ENCODE measurements at regions not wholly inside any gene's neighbourhood (a gene's known extent, or its start where the extent isn't known, plus 50 kb on each side); places are given as distances from the start of the nearest gene placed in this dataset.

GRCh38 chr3:137100326-137100725 lies 142.5 kb downstream of the IL20RB start:
- H3K4me3 ChIP-seq (ENCODE audit: insufficient read length, low read depth): no peak overlapping the region
- H3K36me3 ChIP-seq (ENCODE audit: insufficient read depth, insufficient read length, low read length): no peaks in the 10 kb centered on the region
- H3K9ac ChIP-seq (ENCODE audit: insufficient read length, low read depth): no peak overlapping the region
- no peak for DNase-seq (ENCODE audit: low read depth, low spot score)
- H3K4me1 ChIP-seq (ENCODE audit: insufficient read depth, insufficient read length): no peaks in the 10 kb centered on the region
- no peak for TF ChIP-seq YY1 (IDR thresholded peaks at IDR 0.05; ENCODE audit: insufficient read depth, insufficient read length)
- TF ChIP-seq SUZ12 (IDR thresholded peaks at IDR 0.05; ENCODE audit: extremely low read depth, insufficient read depth, insufficient read length): no peak
- no peak for TF ChIP-seq ZNF274 (IDR thresholded peaks at IDR 0.05; ENCODE audit: low read depth, low read length)
- no peaks in the 10 kb centered on the region for H3K9me3 ChIP-seq (ENCODE audit: insufficient read depth, low read length)
- no peaks in the 10 kb centered on the region for H3K27me3 ChIP-seq (ENCODE audit: insufficient read depth, insufficient read length)

GRCh38 chr3:137103739-137104138 lies 146.0 kb downstream of the IL20RB start:
- DNase-seq (ENCODE audit: low read depth, low spot score): no peak
- H3K27me3 ChIP-seq (ENCODE audit: insufficient read depth, insufficient read length): no peaks in the 10 kb centered on the region
- no peaks in the 10 kb centered on the region for H3K9me3 ChIP-seq (ENCODE audit: insufficient read depth, low read length)
- TF ChIP-seq SUZ12 (IDR thresholded peaks at IDR 0.05; ENCODE audit: extremely low read depth, insufficient read depth, insufficient read length): no peak
- no peak for TF ChIP-seq ZNF274 (IDR thresholded peaks at IDR 0.05; ENCODE audit: low read depth, low read length)
- TF ChIP-seq YY1 (IDR thresholded peaks at IDR 0.05; ENCODE audit: insufficient read depth, insufficient read length): no peak
- no peaks in the 10 kb centered on the region for H3K36me3 ChIP-seq (ENCODE audit: insufficient read depth, insufficient read length, low read length)
- no peak overlapping the region for H3K9ac ChIP-seq (ENCODE audit: insufficient read length, low read depth)
- H3K4me1 ChIP-seq (ENCODE audit: insufficient read depth, insufficient read length): no peaks in the 10 kb centered on the region
- H3K4me3 ChIP-seq (ENCODE audit: insufficient read length, low read depth): no peak overlapping the region

GRCh38 chr3:137105277-137105977 lies 147.6 kb downstream of the IL20RB start:
- no peaks in the 10 kb centered on the region for H3K36me3 ChIP-seq (ENCODE audit: insufficient read depth, insufficient read length, low read length)
- H3K4me1 ChIP-seq (ENCODE audit: insufficient read depth, insufficient read length): no peaks in the 10 kb centered on the region
- peak overlapping the region; percentile 57 for H3K9ac ChIP-seq (ENCODE audit: insufficient read length, low read depth)
- peak; percentile 80 for DNase-seq (ENCODE audit: low read depth, low spot score)
- no peak overlapping the region for H3K4me3 ChIP-seq (ENCODE audit: insufficient read length, low read depth)
- H3K27me3 ChIP-seq (ENCODE audit: insufficient read depth, insufficient read length): no peaks in the 10 kb centered on the region
- TF ChIP-seq ZNF274 (IDR thresholded peaks at IDR 0.05; ENCODE audit: low read depth, low read length) (no peak), SUZ12 (IDR thresholded peaks at IDR 0.05; ENCODE audit: extremely low read depth, insufficient read depth, insufficient read length) (no peak), YY1 (IDR thresholded peaks at IDR 0.05; ENCODE audit: insufficient read depth, insufficient read length) (no peak)
- no peaks in the 10 kb centered on the region for H3K9me3 ChIP-seq (ENCODE audit: insufficient read depth, low read length)

DNA sequence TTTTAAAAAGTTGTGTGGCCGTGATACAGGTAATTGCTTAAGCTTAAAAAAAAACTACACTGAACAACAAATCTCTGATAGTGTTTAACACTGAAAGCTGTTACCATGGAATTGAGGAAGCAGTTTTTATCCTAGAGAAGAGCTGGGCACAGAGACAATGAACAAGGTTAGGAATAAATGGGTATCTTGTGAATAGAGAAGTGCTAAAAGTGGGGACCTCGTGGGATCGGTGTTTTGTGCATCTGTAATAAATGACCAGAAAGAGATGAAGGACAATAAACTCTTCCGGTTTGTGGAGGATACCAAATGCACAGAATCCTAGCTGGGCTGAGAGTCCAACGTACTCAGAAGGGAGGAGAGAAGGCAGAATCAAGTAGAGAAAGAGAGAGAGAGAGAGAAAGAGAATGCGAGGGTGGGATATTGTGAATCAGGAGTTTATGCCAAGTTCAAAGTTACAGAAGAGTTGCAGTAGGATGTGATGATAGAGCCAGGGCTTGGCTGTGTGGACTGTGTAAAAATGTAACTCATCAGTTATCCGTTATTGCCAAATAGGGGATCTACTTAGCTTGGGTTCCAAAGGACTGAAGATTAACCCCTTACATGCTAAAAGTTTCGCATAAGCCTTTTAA lies 148.9 kb downstream of the IL20RB start:
- Histone ChIP-seq H3K36me3 (ENCODE audit: insufficient read depth, insufficient read length, low read length) (no peaks in the 10 kb centered on the region), H3K9ac (ENCODE audit: insufficient read length, low read depth) (no peak overlapping the region), H3K4me3 (ENCODE audit: insufficient read length, low read depth) (no peak overlapping the region), H3K4me1 (ENCODE audit: insufficient read depth, insufficient read length) (no peaks in the 10 kb centered on the region), H3K27me3 (ENCODE audit: insufficient read depth, insufficient read length) (no peaks in the 10 kb centered on the region), H3K9me3 (ENCODE audit: insufficient read depth, low read length) (no peaks in the 10 kb centered on the region)
- no peak for TF ChIP-seq SUZ12 (IDR thresholded peaks at IDR 0.05; ENCODE audit: extremely low read depth, insufficient read depth, insufficient read length)
- no peak for TF ChIP-seq ZNF274 (IDR thresholded peaks at IDR 0.05; ENCODE audit: low read depth, low read length)
- TF ChIP-seq YY1 (IDR thresholded peaks at IDR 0.05; ENCODE audit: insufficient read depth, insufficient read length): no peak
- DNase-seq (ENCODE audit: low read depth, low spot score): no peak

DNA sequence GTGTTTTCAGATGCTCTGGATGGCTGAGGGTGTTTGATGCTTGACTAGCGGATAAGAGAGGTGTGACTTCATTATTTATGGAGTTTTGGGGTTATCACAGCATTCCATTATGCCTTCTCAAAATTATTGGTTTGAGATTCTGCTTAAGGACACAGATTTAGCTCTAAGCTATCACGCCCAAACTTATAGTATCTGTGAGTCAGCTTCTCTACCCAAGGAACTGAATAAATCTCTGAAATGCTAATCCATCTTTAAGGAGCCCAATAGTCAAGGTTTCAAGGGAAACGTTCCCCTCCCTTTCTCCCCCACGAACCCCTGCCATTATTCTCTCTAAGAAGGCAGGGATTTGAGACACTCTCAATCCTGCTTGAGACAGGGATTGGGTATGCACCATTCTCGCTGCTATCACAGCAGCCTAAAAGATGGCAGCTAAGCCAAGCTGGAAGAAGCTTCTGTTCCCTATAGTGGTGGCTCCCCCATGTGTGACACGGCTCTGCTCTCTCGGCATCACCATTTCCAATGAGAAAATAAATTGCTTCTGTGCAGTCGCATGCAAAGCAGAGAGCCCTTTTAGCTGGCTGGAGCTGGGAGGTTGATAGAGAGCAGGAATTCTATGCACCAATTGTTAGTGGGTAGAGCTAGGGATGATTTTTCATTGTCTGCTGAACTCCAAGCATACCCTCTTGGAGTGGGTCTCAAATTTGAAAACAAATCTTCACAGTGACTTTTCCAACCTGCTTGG lies 151.1 kb downstream of the IL20RB start:
- no peaks in the 10 kb centered on the region for H3K4me1 ChIP-seq (ENCODE audit: insufficient read depth, insufficient read length)
- no peak overlapping the region for H3K4me3 ChIP-seq (ENCODE audit: insufficient read length, low read depth)
- no peaks in the 10 kb centered on the region for H3K27me3 ChIP-seq (ENCODE audit: insufficient read depth, insufficient read length)
- no peaks in the 10 kb centered on the region for H3K36me3 ChIP-seq (ENCODE audit: insufficient read depth, insufficient read length, low read length)
- no peaks in the 10 kb centered on the region for H3K9me3 ChIP-seq (ENCODE audit: insufficient read depth, low read length)
- DNase-seq (ENCODE audit: low read depth, low spot score): no peak
- TF ChIP-seq YY1 (IDR thresholded peaks at IDR 0.05; ENCODE audit: insufficient read depth, insufficient read length): no peak
- TF ChIP-seq SUZ12 (IDR thresholded peaks at IDR 0.05; ENCODE audit: extremely low read depth, insufficient read depth, insufficient read length): no peak
- TF ChIP-seq ZNF274 (IDR thresholded peaks at IDR 0.05; ENCODE audit: low read depth, low read length): no peak
- H3K9ac ChIP-seq (ENCODE audit: insufficient read length, low read depth): no peak overlapping the region

GRCh38 chr3:137110392-137110996 lies 152.7 kb downstream of the IL20RB start:
- DNase-seq (ENCODE audit: low read depth, low spot score): no peak
- Histone ChIP-seq H3K36me3 (ENCODE audit: insufficient read depth, insufficient read length, low read length) (no peaks in the 10 kb centered on the region), H3K9ac (ENCODE audit: insufficient read length, low read depth) (no peak overlapping the region), H3K9me3 (ENCODE audit: insufficient read depth, low read length) (no peaks in the 10 kb centered on the region), H3K4me3 (ENCODE audit: insufficient read length, low read depth) (no peak overlapping the region), H3K4me1 (ENCODE audit: insufficient read depth, insufficient read length) (no peaks in the 10 kb centered on the region), H3K27me3 (ENCODE audit: insufficient read depth, insufficient read length) (no peaks in the 10 kb centered on the region)
- TF ChIP-seq YY1 (IDR thresholded peaks at IDR 0.05; ENCODE audit: insufficient read depth, insufficient read length): no peak
- TF ChIP-seq ZNF274 (IDR thresholded peaks at IDR 0.05; ENCODE audit: low read depth, low read length): no peak
- no peak for TF ChIP-seq SUZ12 (IDR thresholded peaks at IDR 0.05; ENCODE audit: extremely low read depth, insufficient read depth, insufficient read length)

GRCh38 chr3:137111497-137111896 lies 153.7 kb downstream of the IL20RB start:
- no peak for TF ChIP-seq YY1 (IDR thresholded peaks at IDR 0.05; ENCODE audit: insufficient read depth, insufficient read length)
- TF ChIP-seq SUZ12 (IDR thresholded peaks at IDR 0.05; ENCODE audit: extremely low read depth, insufficient read depth, insufficient read length): no peak
- no peak for TF ChIP-seq ZNF274 (IDR thresholded peaks at IDR 0.05; ENCODE audit: low read depth, low read length)
- Histone ChIP-seq H3K9ac (ENCODE audit: insufficient read length, low read depth) (no peak overlapping the region), H3K27me3 (ENCODE audit: insufficient read depth, insufficient read length) (no peaks in the 10 kb centered on the region), H3K4me3 (ENCODE audit: insufficient read length, low read depth) (no peak overlapping the region), H3K9me3 (ENCODE audit: insufficient read depth, low read length) (no peaks in the 10 kb centered on the region), H3K4me1 (ENCODE audit: insufficient read depth, insufficient read length) (no peaks in the 10 kb centered on the region), H3K36me3 (ENCODE audit: insufficient read depth, insufficient read length, low read length) (no peaks in the 10 kb centered on the region)
- no peak for DNase-seq (ENCODE audit: low read depth, low spot score)

Data from NT2/D1 (cell line).